Amygdala (tissue), 56 donors: ENCODE measurements at regions not wholly inside any gene's neighbourhood (a gene's known extent, or its start where the extent isn't known, plus 50 kb on each side); places are given as distances from the start of the nearest gene placed in this dataset.
"Not testable (repeated sequence)": the region's sequence is repeated elsewhere in the genome, so short reads cannot be mapped to it uniquely, and the experiment has no call there.

Source experiments
- DNase-seq, 56 donors: peaks; one replicate each; lab custom pipeline; 2025; lab: John Stamatoyannopoulos, UW

- no peak for DNase-seq
These were observed 936.5 kb upstream of the ADGRB3 start for GRCh38 chr6:67698534-67698933.

GRCh38 chr6:67694127-67694526 lies 941.0 kb upstream of the ADGRB3 start:
- no peak for DNase-seq

- DNase-seq: no peak
These were observed 945.8 kb upstream of the ADGRB3 start for GRCh38 chr6:67689329-67689728.

- DNase-seq: no peak
These were observed 947.7 kb upstream of the ADGRB3 start for GRCh38 chr6:67687396-67687795.

GRCh38 chr6:67686225-67686624 lies 948.9 kb upstream of the ADGRB3 start:
- not testable (repeated sequence) for DNase-seq

GRCh38 chr6:67683960-67684359 lies 951.1 kb upstream of the ADGRB3 start:
- DNase-seq: no peak

GRCh38 chr6:67680297-67680932 lies 954.7 kb upstream of the ADGRB3 start:
- no peak for DNase-seq

GRCh38 chr6:67679566-67680296 lies 955.4 kb upstream of the ADGRB3 start:
- no peak for DNase-seq

- DNase-seq: no peak
These were observed 958.2 kb upstream of the ADGRB3 start for GRCh38 chr6:67676892-67677291.

- DNase-seq: no peak
These were observed 967.3 kb upstream of the ADGRB3 start for GRCh38 chr6:67667637-67668422.

- DNase-seq: no peak
These were observed 968.7 kb upstream of the ADGRB3 start for GRCh38 chr6:67666177-67666964.

GRCh38 chr6:67664942-67665341 lies 970.1 kb upstream of the ADGRB3 start:
- no peak for DNase-seq

GRCh38 chr6:67663105-67663895 lies 971.8 kb upstream of the ADGRB3 start:
- DNase-seq: peak in 1 of 56 donors; percentile 1

- no peak for DNase-seq
These were observed 981.5 kb upstream of the ADGRB3 start for GRCh38 chr6:67653561-67653960.

GRCh38 chr6:67646550-67646949 lies 988.5 kb upstream of the ADGRB3 start:
- DNase-seq: no peak

- no peak for DNase-seq
These were observed 991.8 kb upstream of the ADGRB3 start for GRCh38 chr6:67643281-67643680.

- no peak for DNase-seq
These were observed 992.5 kb upstream of the ADGRB3 start for GRCh38 chr6:67642582-67642981.

- no peak for DNase-seq
These were observed 994.6 kb upstream of the ADGRB3 start for GRCh38 chr6:67640484-67640883.

GRCh38 chr6:67639161-67639560 lies 995.9 kb upstream of the ADGRB3 start:
- DNase-seq: no peak

GRCh38 chr6:67634199-67634598 lies 1000.9 kb upstream of the ADGRB3 start:
- no peak for DNase-seq
